ENCODE measurements at regions not wholly inside any gene's neighbourhood (a gene's known extent, or its start where the extent isn't known, plus 50 kb on each side); places are given as distances from the start of the nearest gene placed in this dataset.

- TF ChIP-seq ZBTB40 (IDR thresholded peaks at IDR 0.05) (no peak), ZBTB40 (CRISPR knock-in tag; IDR thresholded peaks at IDR 0.05) (no peak), NFKBIZ (CRISPR knock-in tag; IDR thresholded peaks at IDR 0.05) (no peak), MLX (CRISPR knock-in tag; IDR thresholded peaks at IDR 0.05) (no peak), MXI1 (IDR thresholded peaks at IDR 0.05; ENCODE audit: borderline replicate concordance, low read depth, low read length) (no peak), ZSCAN12 (CRISPR knock-in tag; IDR thresholded peaks at IDR 0.05) (no peak), ZNF367 (CRISPR knock-in tag; IDR thresholded peaks at IDR 0.05; ENCODE audit: borderline replicate concordance) (no peak), SP1 (IDR thresholded peaks at IDR 0.05) (no peak), SP1 (CRISPR knock-in tag; IDR thresholded peaks at IDR 0.05) (no peak), ZBTB7A (CRISPR knock-in tag; IDR thresholded peaks at IDR 0.05) (no peak)
These were observed 112.7 kb upstream of the SLC35G4 start (continued) for GRCh38 chr18:11496526-11497172.
